HEK293 (cell line): ENCODE measurements at regions not wholly inside any gene's neighbourhood (a gene's known extent, or its start where the extent isn't known, plus 50 kb on each side); places are given as distances from the start of the nearest gene placed in this dataset.

Experiments
- CTCF ChIA-PET: fragments of 350-600 bp; formaldehyde crosslinking; extraction: SDS; loops from one replicate; lab custom pipeline; 2021; ENCODE audit warnings: antibody characterized with exemption; lab: Yijun Ruan, JAX
- POLR2A ChIA-PET: fragments of 300-600 bp; formaldehyde crosslinking; extraction: SDS; loops from one replicate; lab custom pipeline; 2020; ENCODE audit warnings: antibody characterized with exemption, inconsistent platforms; lab: Yijun Ruan, JAX
- H3K27ac ChIP-seq: fragments of 200-500 bp; sonication (Bioruptor generic); 2 replicates; pipeline ENCODE4 v1.5.1; 2014; ENCODE audit warnings: low read depth, low read length, control low read depth, inconsistent platforms; ENCODE audit errors: extremely low read depth
- H3K36me3 ChIP-seq, 2 experiments: fragments of 200-500 bp in 1 of 2; sonication (Bioruptor generic) in 1 of 2; 1 replicate in 1 of 2; 2 replicates in 1 of 2; pipeline ENCODE4 v1.5.1; 2014 to 2017; ENCODE audit warnings: inconsistent platforms in 2 of 2, low read length in 2 of 2; ENCODE audit not compliant: control insufficient read depth in 2 of 2, insufficient read depth in 1 of 2
- H3K4me1 ChIP-seq: fragments of 200-500 bp; sonication (Bioruptor generic); 2 replicates; pipeline ENCODE4 v1.5.1; 2014; ENCODE audit warnings: mild to moderate bottlenecking, low read length, inconsistent platforms; ENCODE audit not compliant: control insufficient read depth, insufficient read depth
- H3K4me3 ChIP-seq: 2 replicates; pipeline ENCODE4 v1.5.1; 2011; ENCODE audit warnings: low read depth, mild to moderate bottlenecking, control low read depth, low read length, moderate library complexity
- H3K9me3 ChIP-seq: fragments of 200-500 bp; sonication (Bioruptor generic); 2 replicates; pipeline ENCODE4 v1.5.1; 2014; ENCODE audit warnings: low read depth, low read length, inconsistent platforms; ENCODE audit not compliant: control insufficient read depth, insufficient read depth
- GLIS2 ChIP-seq: fragments of 450-650 bp; formaldehyde crosslinking; IDR thresholded peaks from 2 replicates; pipeline ENCODE4 v1.5.1; 2016; ENCODE audit warnings: missing biosample characterization, missing genetic modification characterization
- MYNN ChIP-seq: fragments of 450-650 bp; formaldehyde crosslinking; IDR thresholded peaks from 2 replicates; pipeline ENCODE4 v1.5.1; 2016; ENCODE audit warnings: missing biosample characterization, missing genetic modification characterization, borderline replicate concordance
- MZF1 ChIP-seq: fragments of 450-650 bp; formaldehyde crosslinking; IDR thresholded peaks from 2 replicates; pipeline ENCODE4 v1.5.1; 2017; ENCODE audit warnings: missing biosample characterization, missing genetic modification characterization, borderline replicate concordance
- PRDM2 ChIP-seq: fragments of 450-650 bp; formaldehyde crosslinking; IDR thresholded peaks from 2 replicates; pipeline ENCODE4 v1.5.1; 2016; ENCODE audit warnings: missing biosample characterization, missing genetic modification characterization, borderline replicate concordance
- PRDM4 ChIP-seq: fragments of 450-650 bp; formaldehyde crosslinking; IDR thresholded peaks from 2 replicates; pipeline ENCODE4 v1.5.1; 2017; ENCODE audit warnings: missing biosample characterization, missing genetic modification characterization
- REST ChIP-seq: fragments of 450-650 bp; formaldehyde crosslinking; IDR thresholded peaks from 2 replicates; pipeline ENCODE4 v1.5.1; 2016; ENCODE audit warnings: missing biosample characterization, missing genetic modification characterization
- ZNF223 ChIP-seq: fragments of 450-650 bp; formaldehyde crosslinking; IDR thresholded peaks from 2 replicates; pipeline ENCODE4 v1.5.1; 2016; ENCODE audit warnings: missing biosample characterization, missing genetic modification characterization
- ZNF514 ChIP-seq: fragments of 450-650 bp; formaldehyde crosslinking; IDR thresholded peaks from 2 replicates; pipeline ENCODE4 v1.5.1; 2016; ENCODE audit warnings: missing biosample characterization, missing genetic modification characterization
- ZNF624 ChIP-seq: fragments of 450-650 bp; formaldehyde crosslinking; IDR thresholded peaks from 2 replicates; pipeline ENCODE4 v1.5.1; 2017; ENCODE audit warnings: missing biosample characterization, missing genetic modification characterization
- ZSCAN4 ChIP-seq: fragments of 450-650 bp; formaldehyde crosslinking; IDR thresholded peaks from 2 replicates; pipeline ENCODE4 v1.5.1; 2017; ENCODE audit warnings: missing biosample characterization, missing genetic modification characterization

- TF ChIP-seq ZNF514 (tag by site-specific recombination): no peak
- TF ChIP-seq MZF1: 0 out of 2 replicates have a peak, but pooled peaks have one; percentile 40
- no peaks in the 10 kb centered on the region for H3K36me3 ChIP-seq
- POLR2A ChIA-PET: interaction anchor here (0.7 kb wide), 1 partner anchor 8 kb away, joined by 3 read pairs; no protein-coding TSS in a partner anchor
- H3K27ac ChIP-seq: no peak overlapping the region
- no peak overlapping the region for H3K4me3 ChIP-seq
- H3K9me3 ChIP-seq: no peaks in the 10 kb centered on the region
- CTCF ChIA-PET: no interaction called here
- peaks cover 33% of the 10 kb centered on the region for H3K4me1 ChIP-seq
Observed at GRCh38 chr5:125201446-125202052, 455.1 kb upstream of the ZNF608 start.

- Histone ChIP-seq H3K36me3 (no peaks in the 10 kb centered on the region), H3K9me3 (no peaks in the 10 kb centered on the region), H3K4me1 (peaks cover 28% of the 10 kb centered on the region), H3K4me3 (no peak overlapping the region), H3K27ac (no peak overlapping the region)
- no peak for TF ChIP-seq MYNN (tag by site-specific recombination)
- TF ChIP-seq REST (tag by site-specific recombination): peak; percentile 67; the same call in 1 of the 2 replicates
- POLR2A ChIA-PET: interaction anchor here (0.7 kb wide), 2 partner anchors 13 to 15 kb away, joined by 3 read pairs; no protein-coding TSS in a partner anchor
- CTCF ChIA-PET: interaction anchor here (0.7 kb wide), 2 partner anchors 134 to 458 kb away, joined by 3 to 4 read pairs; no protein-coding TSS in a partner anchor
Observed at GRCh38 chr5:125202353-125202752, 455.9 kb upstream of the ZNF608 start.

GRCh38 chr5:125202871-125203438 is 456.5 kb upstream of the ZNF608 start:
- ChIA-PET CTCF (interaction anchor here (0.7 kb wide), 2 partner anchors 134 to 457 kb away, joined by 3 to 4 read pairs; no protein-coding TSS in a partner anchor), POLR2A (interaction anchor here (0.7 kb wide), 1 partner anchor 15 kb away, joined by 3 read pairs; no protein-coding TSS in a partner anchor)
- peaks cover 22% of the 10 kb centered on the region for H3K4me1 ChIP-seq
- TF ChIP-seq PRDM4 (tag by site-specific recombination) (peak; percentile 69), GLIS2 (tag by site-specific recombination) (no peak)
- H3K36me3 ChIP-seq: no peaks in the 10 kb centered on the region
- H3K4me3 ChIP-seq: no peak overlapping the region
- H3K9me3 ChIP-seq: no peaks in the 10 kb centered on the region
- no peak overlapping the region for H3K27ac ChIP-seq

- Histone ChIP-seq H3K4me3 (no peak overlapping the region), H3K36me3 (no peaks in the 10 kb centered on the region), H3K27ac (no peak overlapping the region), H3K9me3 (no peaks in the 10 kb centered on the region), H3K4me1 (peaks cover 16% of the 10 kb centered on the region)
- ChIA-PET CTCF (interaction anchor here (0.6 kb wide), 1 partner anchor 117 kb away, joined by 3 read pairs; no protein-coding TSS in a partner anchor), POLR2A (no interaction called here)
- no peak for TF ChIP-seq PRDM2 (tag by site-specific recombination)
- TF ChIP-seq ZSCAN4 (tag by site-specific recombination): no peak
- TF ChIP-seq ZNF223 (tag by site-specific recombination): no peak
- no peak for TF ChIP-seq ZNF624
Observed at GRCh38 chr5:125203912-125204311, 457.5 kb upstream of the ZNF608 start.
